ENCODE measurements at regions not wholly inside any gene's neighbourhood (a gene's known extent, or its start where the extent isn't known, plus 50 kb on each side); places are given as distances from the start of the nearest gene placed in this dataset.

DNA sequence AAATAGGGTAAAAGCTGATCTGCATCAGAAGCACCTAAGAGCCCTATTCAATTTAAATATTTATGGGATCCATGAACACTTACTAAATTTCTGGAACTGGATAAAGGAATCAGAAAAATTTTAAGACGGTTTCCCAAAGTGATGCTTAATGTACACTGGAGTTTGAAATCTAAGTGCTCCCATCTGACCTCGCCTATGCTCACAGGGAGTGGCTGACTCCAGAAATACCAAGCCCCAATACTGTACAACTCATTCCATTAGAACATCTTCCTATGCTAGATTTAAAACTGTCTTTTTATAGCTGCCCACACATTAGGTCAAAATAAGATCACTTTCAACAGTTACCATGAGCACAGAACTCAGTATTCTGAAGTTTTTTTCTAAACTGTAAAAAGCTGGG is 1214.6 kb downstream of the CDH11 start:
- TF ChIP-seq REST (IDR thresholded peaks at IDR 0.05; ENCODE audit: insufficient read depth in 1 of 2, low read depth in 2 of 2, low read length in 2 of 2) = no peak
- no peak for TF ChIP-seq TAF1 (IDR thresholded peaks at IDR 0.05; ENCODE audit: borderline replicate concordance, insufficient read depth, low read length)
- TF ChIP-seq POLR2AphosphoS5 (IDR thresholded peaks at IDR 0.05; ENCODE audit: low read depth, low read length) = no peak
- TF ChIP-seq SIN3A (IDR thresholded peaks at IDR 0.05; ENCODE audit: borderline replicate concordance, insufficient read depth, low read length) = no peak

Data from PFSK-1 (cell line).